ENCODE measurements at regions not wholly inside any gene's neighbourhood (a gene's known extent, or its start where the extent isn't known, plus 50 kb on each side); places are given as distances from the start of the nearest gene placed in this dataset.
"Not testable (repeated sequence)": the region's sequence is repeated elsewhere in the genome, so short reads cannot be mapped to it uniquely, and the experiment has no call there.

DNA sequence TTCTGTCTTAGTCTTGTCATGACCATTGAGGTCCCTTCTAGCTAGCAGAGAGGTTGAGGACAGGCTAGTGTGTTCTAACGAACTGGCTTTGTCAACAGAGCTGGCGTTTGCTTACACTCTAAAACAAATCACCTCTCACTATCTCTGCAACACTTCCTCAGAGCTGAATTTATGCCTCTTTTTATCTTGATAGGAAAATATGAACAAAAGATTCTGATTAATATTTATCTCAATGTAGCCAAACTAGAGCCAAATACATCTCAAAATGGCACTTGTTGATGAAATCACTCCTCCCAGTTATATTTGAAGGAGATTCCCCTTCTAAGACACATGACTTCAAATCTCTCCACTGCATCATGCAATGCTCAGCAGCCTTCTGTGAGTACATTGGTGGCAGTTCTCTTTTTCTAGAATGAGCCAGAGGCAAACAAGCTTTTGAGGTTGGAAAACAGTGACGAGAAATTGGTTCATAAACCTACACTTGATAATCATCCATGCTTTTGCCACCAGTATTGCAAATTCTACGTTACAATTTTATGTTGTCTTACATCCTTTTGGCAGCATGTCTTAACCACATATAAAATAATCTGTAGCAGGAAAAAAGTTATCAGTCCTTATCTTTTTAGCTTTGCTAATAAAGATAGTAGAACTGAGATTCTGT, 615.7 kb upstream of the CITED2 start:
- DNase-seq (ENCODE audit: low spot score), result no peak

GRCh38 chr6:139988685-139989084, 614.2 kb upstream of the CITED2 start:
- no peak for DNase-seq (ENCODE audit: low spot score)

DNA sequence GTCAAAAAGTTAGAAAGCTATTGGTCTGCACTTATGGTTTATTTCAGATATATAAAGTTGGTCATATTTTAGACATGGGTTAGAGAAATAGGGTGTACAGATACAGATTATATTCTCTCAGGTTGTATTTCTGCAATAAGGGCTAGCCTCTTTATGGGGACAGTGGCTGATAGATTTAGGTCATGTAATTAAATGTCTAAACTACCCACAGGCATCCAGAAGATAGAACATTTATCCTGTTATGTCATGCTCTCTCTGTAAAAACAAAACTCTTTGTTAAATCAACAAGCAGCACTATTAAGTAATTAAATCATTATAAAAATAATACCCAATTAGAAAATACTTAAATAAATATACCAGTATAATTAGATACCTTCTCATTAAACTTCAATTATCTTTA, 612.6 kb upstream of the CITED2 start:
- DNase-seq (ENCODE audit: low spot score), result no peak

DNA sequence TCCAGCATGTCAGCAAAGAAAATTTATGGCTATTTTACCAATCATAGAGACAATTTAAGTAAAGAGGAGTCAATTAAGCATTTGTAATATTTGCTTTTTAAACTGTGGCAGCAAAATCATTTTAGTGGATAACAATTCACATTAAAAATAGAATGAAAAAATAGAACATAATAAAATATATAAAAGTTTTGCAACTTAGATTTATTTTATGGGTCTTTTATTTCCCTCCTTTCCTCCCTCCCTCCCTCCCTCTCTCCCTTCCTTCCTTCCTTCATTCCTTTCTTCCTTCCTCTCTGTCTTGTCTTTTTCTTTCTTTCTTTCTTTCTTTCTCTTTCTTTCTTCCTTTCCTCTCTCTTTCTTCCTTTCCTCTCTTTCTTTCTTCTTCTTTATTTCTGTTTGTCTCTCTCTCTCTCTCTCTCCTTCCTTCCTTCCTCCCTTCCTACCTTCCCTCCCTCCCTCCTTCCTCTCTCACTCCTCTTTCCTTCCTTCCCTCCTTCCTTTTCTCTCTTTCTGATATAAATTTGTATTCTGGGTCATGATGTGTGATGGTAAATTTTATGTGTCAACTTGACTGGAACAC, 610.9 kb upstream of the CITED2 start:
- DNase-seq (ENCODE audit: low spot score), result no peak

DNA sequence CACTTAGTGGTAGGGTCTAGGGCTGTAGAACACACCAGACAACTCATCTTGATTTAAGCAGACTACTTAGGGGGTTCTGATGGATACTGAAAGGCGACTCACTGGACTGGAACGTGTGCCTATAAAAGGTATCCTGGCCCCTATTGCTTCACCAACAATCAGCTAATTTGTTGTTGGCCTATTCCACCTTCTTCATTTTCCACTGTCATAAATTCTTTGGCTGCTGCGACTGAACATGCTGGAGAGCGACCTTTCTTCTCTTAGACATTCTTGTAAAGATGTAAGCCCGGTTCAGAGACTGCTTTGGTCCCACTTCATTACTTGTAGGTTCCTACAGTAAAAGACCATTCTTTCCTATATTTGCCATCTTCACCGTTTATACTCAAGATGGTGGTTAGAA, 609.9 kb upstream of the CITED2 start:
- DNase-seq (ENCODE audit: low spot score), result no peak

DNA sequence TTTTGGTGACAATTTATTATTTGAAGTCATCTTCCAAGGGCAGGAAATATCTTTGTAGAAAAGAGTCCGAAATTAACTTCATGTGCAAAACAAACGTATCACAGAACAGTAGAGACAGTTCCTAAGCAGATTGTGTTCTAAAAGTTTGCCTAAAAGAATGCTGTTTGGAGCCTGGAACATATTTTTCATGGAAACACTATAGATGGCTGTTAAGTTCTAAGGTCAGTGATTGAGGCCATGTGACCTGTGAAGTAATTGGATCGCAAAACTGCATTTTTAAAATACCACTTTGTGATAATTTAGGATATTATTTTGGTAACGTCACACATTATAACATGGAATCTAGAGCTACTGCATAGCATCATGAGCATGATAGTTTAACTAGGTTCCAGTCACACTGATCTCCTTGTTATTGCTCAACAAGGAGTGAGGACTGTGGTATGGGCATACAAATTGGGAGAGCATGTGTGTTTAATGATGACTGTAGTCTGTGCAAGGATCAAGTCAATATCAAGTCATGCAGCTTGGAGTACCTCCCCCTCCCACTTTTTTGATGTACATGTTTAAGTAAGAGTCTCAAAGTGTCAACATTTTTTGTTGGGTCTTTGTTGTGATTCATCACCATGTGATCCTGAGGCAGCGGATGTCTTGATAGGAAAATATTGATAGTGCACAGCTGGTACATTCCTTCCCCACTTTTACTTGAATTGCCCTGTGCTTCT, 609.3 kb upstream of the CITED2 start:
- DNase-seq (ENCODE audit: low spot score), result no peak

GRCh38 chr6:139982652-139983295, 608.3 kb upstream of the CITED2 start:
- DNase-seq (ENCODE audit: low spot score), result no peak

- DNase-seq (ENCODE audit: low spot score), result no peak
These were observed 607.7 kb upstream of the CITED2 start for GRCh38 chr6:139982195-139982594.

DNA sequence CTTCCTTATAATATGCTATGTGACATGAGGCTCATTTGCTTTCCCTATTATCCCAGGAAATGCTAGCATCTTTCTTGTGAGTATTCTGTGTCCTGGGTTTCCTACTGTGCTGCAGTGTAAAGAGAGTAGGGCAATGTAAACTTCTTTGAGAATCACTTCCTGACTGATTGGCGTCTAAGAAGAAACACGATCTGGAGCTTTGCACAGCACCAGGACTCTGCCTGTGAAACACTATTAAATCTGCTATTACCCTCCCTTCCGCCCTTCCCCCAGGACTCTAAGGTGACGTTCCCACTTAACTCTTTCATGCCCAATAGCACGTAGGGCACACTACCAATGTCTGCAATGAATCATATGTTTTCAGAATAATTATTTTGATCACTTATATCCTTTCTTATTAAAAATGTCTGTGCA, 607.3 kb upstream of the CITED2 start:
- DNase-seq (ENCODE audit: low spot score), result no peak

DNA sequence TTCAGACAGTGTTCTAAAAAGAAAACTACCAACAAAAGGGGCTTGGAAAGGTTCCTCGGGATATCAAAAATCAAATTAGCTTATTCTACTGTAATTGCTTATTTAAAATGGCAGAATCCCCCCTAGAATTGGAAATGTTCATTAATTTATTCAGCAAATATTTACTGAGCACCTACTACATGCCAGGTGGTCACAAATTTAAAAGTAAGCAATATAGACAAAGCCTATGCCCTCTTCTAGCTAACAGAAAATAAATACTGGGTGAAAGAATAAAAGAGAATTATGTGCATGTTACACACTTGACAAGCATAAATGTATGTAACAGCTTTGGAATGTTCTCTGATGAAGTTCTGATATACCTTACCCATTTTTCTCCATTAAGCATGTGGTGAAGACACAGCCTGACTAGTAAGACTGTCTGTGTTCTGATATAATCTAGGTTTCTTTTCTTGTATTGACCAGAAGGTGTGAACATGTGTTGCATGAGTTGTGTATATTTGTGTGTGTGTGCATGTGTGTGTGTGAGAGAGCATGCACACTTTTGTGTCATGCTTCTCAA, 606.7 kb upstream of the CITED2 start:
- DNase-seq (ENCODE audit: low spot score), result no peak

GRCh38 chr6:139980631-139981030, 606.2 kb upstream of the CITED2 start:
- DNase-seq (ENCODE audit: low spot score), result not testable (repeated sequence)

GRCh38 chr6:139979021-139979725, 604.7 kb upstream of the CITED2 start:
- DNase-seq (ENCODE audit: low spot score), result no peak

GRCh38 chr6:139977887-139978332, 603.5 kb upstream of the CITED2 start:
- no peak for DNase-seq (ENCODE audit: low spot score)

DNA sequence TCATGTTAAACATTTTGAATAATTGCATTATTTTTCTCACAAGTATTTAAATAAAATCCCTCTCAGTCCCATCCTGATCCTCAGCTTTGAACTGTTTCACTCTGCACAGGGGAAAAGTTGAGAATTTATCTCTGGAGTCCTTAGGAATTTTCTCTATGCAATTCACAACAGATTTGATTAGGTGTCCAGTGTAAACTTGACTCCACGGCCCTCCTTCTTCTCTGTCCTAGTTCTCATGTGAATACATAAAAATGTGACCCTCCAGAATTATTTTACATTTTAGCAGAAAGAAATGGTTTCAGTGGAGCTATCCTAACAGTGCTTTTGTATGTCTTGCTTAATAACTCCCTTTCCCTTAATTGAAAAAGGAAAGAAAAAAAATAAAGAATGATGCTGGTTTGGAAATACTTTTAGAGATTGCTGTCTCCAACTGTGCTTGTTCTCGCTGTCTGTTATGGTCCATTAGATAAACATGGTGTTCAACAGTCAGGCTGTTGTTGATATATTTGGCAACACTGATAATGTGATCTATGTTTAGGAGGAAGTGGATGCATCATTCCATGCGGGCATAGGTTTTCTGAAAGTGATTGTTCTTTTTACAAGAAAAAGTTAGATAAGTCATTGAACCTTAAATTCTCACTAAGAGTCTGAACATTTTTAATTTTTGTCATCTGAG, 599.4 kb upstream of the CITED2 start:
- DNase-seq (ENCODE audit: low spot score), result no peak

DNA sequence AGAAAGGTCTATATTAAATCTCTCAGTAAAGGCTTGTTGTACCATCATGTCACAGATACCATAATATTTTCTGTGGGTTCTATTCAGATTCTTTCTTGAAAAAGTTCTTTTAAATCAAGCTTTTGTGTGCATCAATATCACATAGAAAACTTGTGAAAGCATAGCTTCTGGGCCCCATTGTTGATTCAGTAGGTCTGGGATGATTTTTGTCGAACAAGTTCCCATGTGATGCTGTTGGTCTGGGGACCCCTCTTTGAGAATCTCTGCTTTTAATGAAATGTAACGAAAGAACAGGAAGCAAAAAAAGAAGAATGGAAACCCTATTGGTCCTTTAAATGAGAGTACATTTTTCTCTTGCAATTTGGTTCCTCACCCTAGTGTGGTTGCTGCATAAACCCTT, 597.7 kb upstream of the CITED2 start:
- no peak for DNase-seq (ENCODE audit: low spot score)

GRCh38 chr6:139970591-139970991, 596.1 kb upstream of the CITED2 start:
- DNase-seq (ENCODE audit: low spot score), result no peak

GRCh38 chr6:139967497-139967896, 593.0 kb upstream of the CITED2 start:
- no peak for DNase-seq (ENCODE audit: low spot score)

DNA sequence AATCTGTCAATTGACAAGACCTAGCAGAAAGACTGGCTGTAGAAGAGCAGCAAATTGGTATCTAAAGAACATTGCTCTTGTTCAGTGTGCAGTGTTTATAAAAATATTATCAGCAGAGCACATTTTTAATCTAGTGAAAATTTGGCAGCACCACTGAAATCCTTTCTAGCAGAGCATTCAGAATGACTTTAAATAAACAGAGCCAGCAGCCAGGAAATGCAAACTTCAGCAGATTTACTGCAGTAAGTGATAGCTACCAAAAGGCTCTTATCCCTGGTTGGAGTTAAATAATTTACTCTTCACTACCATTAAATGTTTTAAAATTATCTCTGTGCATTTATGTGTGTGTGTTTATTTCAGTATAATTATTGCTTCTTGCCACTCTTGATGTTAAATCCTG, 590.9 kb upstream of the CITED2 start:
- DNase-seq (ENCODE audit: low spot score), result no peak

DNA sequence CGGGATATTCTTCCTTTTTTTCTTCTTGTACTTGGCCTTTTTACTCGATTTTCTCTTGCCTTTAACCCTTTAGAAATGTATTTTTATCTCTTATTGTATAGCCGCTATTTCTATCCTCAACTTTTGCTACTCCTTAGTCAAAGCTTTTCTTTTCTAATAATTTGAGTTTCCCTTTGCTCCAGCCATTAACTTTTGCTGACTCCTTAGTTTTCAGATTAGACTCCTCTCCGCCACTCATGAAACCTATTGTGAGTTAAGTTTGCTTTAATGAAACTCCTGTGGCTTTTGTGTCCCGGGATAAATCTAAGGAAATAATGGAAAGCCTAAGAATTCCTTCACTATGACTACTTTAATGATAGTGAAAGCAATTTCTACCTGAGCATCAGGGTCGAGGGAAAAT, 590.3 kb upstream of the CITED2 start:
- DNase-seq (ENCODE audit: low spot score), result no peak

DNA sequence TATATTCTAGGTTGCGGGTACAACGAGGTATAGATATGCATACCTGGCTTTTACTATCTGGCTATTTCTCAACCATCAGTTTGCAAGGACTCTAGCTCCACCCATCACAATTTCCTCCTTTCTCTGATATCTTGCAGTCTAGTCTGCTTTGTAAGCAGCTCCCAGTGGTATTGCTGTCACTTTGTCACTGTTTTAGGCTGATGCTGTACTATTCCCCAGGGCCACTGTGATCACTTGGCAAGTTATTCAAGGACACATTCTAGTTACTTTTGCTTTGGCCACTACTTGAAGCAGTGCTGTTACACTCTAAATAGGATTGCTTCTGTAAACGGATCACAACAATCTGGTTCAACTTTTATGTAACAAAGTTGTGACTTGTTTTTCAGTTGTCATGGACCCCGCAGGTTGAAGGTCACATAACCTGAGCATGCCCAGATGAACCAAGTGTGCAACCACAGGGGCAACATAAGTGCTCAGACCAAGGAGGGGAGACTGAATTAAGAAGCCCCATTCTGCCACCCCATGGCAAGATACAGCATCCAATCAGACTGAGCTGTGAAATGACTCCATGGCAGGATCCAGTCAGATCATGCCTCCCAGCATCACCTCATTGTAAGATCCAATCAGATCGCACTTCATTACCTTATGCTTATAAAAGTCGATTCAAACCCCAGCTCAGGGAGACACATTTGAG, 588.4 kb upstream of the CITED2 start:
- DNase-seq (ENCODE audit: low spot score), result no peak

DNA sequence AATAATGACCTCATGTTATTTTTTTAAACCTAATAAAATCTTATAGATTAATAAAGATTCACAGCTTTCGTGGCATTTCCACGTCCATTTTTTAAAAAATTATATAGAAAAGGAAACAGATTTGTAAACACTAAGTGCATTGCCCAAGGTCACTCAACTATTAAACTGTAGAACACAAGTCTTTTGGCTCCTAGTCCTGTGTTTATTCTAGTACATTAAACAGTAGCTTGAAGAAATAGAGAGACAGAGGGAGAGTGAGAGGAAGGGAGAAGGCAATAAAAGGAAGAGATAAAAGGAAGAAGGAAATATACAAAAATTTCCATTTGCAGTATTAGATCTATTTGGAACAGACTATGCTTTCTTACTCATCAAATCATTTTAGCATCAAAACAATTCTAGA, 586.7 kb upstream of the CITED2 start:
- no peak for DNase-seq (ENCODE audit: low spot score)

Measured in CD4-positive, alpha-beta T cell treated with Interleukin-2 at 100 ng/mL for 4 hours (primary cell).